HEK293 (cell line): ENCODE measurements at regions not wholly inside any gene's neighbourhood (a gene's known extent, or its start where the extent isn't known, plus 50 kb on each side); places are given as distances from the start of the nearest gene placed in this dataset.

Experiments
- CTCF ChIA-PET: fragments of 350-600 bp; formaldehyde crosslinking; extraction: SDS; loops from one replicate; lab custom pipeline; 2021; ENCODE audit warnings: antibody characterized with exemption; lab: Yijun Ruan, JAX
- POLR2A ChIA-PET: fragments of 300-600 bp; formaldehyde crosslinking; extraction: SDS; loops from one replicate; lab custom pipeline; 2020; ENCODE audit warnings: antibody characterized with exemption, inconsistent platforms; lab: Yijun Ruan, JAX
- H3K27ac ChIP-seq: fragments of 200-500 bp; sonication (Bioruptor generic); 2 replicates; pipeline ENCODE4 v1.5.1; 2014; ENCODE audit warnings: low read depth, low read length, control low read depth, inconsistent platforms; ENCODE audit errors: extremely low read depth
- H3K36me3 ChIP-seq, 2 experiments: fragments of 200-500 bp in 1 of 2; sonication (Bioruptor generic) in 1 of 2; 1 replicate in 1 of 2; 2 replicates in 1 of 2; pipeline ENCODE4 v1.5.1; 2014 to 2017; ENCODE audit warnings: inconsistent platforms in 2 of 2, low read length in 2 of 2; ENCODE audit not compliant: control insufficient read depth in 2 of 2, insufficient read depth in 1 of 2
- H3K4me1 ChIP-seq: fragments of 200-500 bp; sonication (Bioruptor generic); 2 replicates; pipeline ENCODE4 v1.5.1; 2014; ENCODE audit warnings: mild to moderate bottlenecking, low read length, inconsistent platforms; ENCODE audit not compliant: control insufficient read depth, insufficient read depth
- H3K4me3 ChIP-seq: 2 replicates; pipeline ENCODE4 v1.5.1; 2011; ENCODE audit warnings: low read depth, mild to moderate bottlenecking, control low read depth, low read length, moderate library complexity
- H3K9me3 ChIP-seq: fragments of 200-500 bp; sonication (Bioruptor generic); 2 replicates; pipeline ENCODE4 v1.5.1; 2014; ENCODE audit warnings: low read depth, low read length, inconsistent platforms; ENCODE audit not compliant: control insufficient read depth, insufficient read depth
- KLF1 ChIP-seq: fragments of 450-650 bp; formaldehyde crosslinking; IDR thresholded peaks from 2 replicates; pipeline ENCODE4 v1.5.1; 2016; ENCODE audit warnings: missing biosample characterization, missing genetic modification characterization
- MEIS1 ChIP-seq: sonication (generic); formaldehyde crosslinking; IDR thresholded peaks from 2 replicates; pipeline ENCODE4 v1.8.1; 2022; ENCODE audit warnings: missing genetic modification reagents, mild to moderate bottlenecking, borderline replicate concordance
- REST ChIP-seq: fragments of 450-650 bp; formaldehyde crosslinking; IDR thresholded peaks from 2 replicates; pipeline ENCODE4 v1.5.1; 2016; ENCODE audit warnings: missing biosample characterization, missing genetic modification characterization
- SALL2 ChIP-seq: fragments of 450-650 bp; formaldehyde crosslinking; IDR thresholded peaks from 2 replicates; pipeline ENCODE4 v1.5.0; 2017; ENCODE audit warnings: missing biosample characterization, mild to moderate bottlenecking, missing genetic modification characterization, borderline replicate concordance
- SP2 ChIP-seq: fragments of 450-650 bp; formaldehyde crosslinking; IDR thresholded peaks from 2 replicates; pipeline ENCODE4 v1.5.1; 2016; ENCODE audit warnings: missing biosample characterization, missing genetic modification characterization
- SP3 ChIP-seq: fragments of 450-650 bp; formaldehyde crosslinking; IDR thresholded peaks from 2 replicates; pipeline ENCODE4 v1.5.1; 2016; ENCODE audit warnings: missing biosample characterization, missing genetic modification characterization
- ZFP41 ChIP-seq: fragments of 450-650 bp; formaldehyde crosslinking; IDR thresholded peaks from 2 replicates; pipeline ENCODE4 v1.5.1; 2016; ENCODE audit warnings: missing biosample characterization, missing genetic modification characterization, borderline replicate concordance
- ZNF155 ChIP-seq: fragments of 450-650 bp; formaldehyde crosslinking; IDR thresholded peaks from 2 replicates; pipeline ENCODE4 v1.5.1; 2016; ENCODE audit warnings: missing biosample characterization, missing genetic modification characterization
- ZNF214 ChIP-seq: fragments of 450-650 bp; formaldehyde crosslinking; IDR thresholded peaks from 2 replicates; pipeline ENCODE4 v1.5.1; 2017; ENCODE audit warnings: missing biosample characterization, mild to moderate bottlenecking, missing genetic modification characterization, borderline replicate concordance
- ZNF24 ChIP-seq: fragments of 450-650 bp; formaldehyde crosslinking; IDR thresholded peaks from 2 replicates; pipeline ENCODE4 v1.5.1; 2016; ENCODE audit warnings: missing biosample characterization, missing genetic modification characterization
- ZNF366 ChIP-seq: fragments of 450-650 bp; formaldehyde crosslinking; conservative IDR thresholded peaks from 2 replicates; pipeline ENCODE4 v1.5.1; 2016; ENCODE audit warnings: missing biosample characterization, missing genetic modification characterization
- ZNF394 ChIP-seq: fragments of 450-650 bp; formaldehyde crosslinking; IDR thresholded peaks from 2 replicates; pipeline ENCODE4 v1.5.1; 2016; ENCODE audit warnings: missing biosample characterization, missing genetic modification characterization, mild to moderate bottlenecking, moderate library complexity, borderline replicate concordance
- ZNF48 ChIP-seq: fragments of 450-650 bp; formaldehyde crosslinking; IDR thresholded peaks from 2 replicates; pipeline ENCODE4 v1.5.1; 2016; ENCODE audit warnings: missing biosample characterization, missing genetic modification characterization
- ZNF518A ChIP-seq: fragments of 450-650 bp; formaldehyde crosslinking; conservative IDR thresholded peaks from 2 replicates; pipeline ENCODE4 v1.5.1; 2016; ENCODE audit warnings: low read depth, missing biosample characterization, missing genetic modification characterization
- ZNF600 ChIP-seq: fragments of 450-650 bp; formaldehyde crosslinking; IDR thresholded peaks from 2 replicates; pipeline ENCODE4 v1.5.1; 2016; ENCODE audit warnings: missing biosample characterization, missing genetic modification characterization
- ZNF664 ChIP-seq: fragments of 450-650 bp; formaldehyde crosslinking; IDR thresholded peaks from 2 replicates; pipeline ENCODE4 v1.5.1; 2016; ENCODE audit warnings: missing biosample characterization, missing genetic modification characterization
- ZNF677 ChIP-seq: fragments of 450-650 bp; IDR thresholded peaks from 2 replicates; pipeline ENCODE4 v1.5.0; 2018; ENCODE audit warnings: missing biosample characterization, mild to moderate bottlenecking, missing genetic modification characterization, moderate library complexity
- ZNF692 ChIP-seq: fragments of 450-650 bp; formaldehyde crosslinking; IDR thresholded peaks from 2 replicates; pipeline ENCODE4 v1.5.1; 2016; ENCODE audit warnings: missing biosample characterization, missing genetic modification characterization
- ZNF76 ChIP-seq: fragments of 450-650 bp; formaldehyde crosslinking; IDR thresholded peaks from 2 replicates; pipeline ENCODE4; 2016; ENCODE audit warnings: low read depth, missing biosample characterization, missing genetic modification characterization, borderline replicate concordance
- ZSCAN18 ChIP-seq: fragments of 450-650 bp; formaldehyde crosslinking; IDR thresholded peaks from 2 replicates; pipeline ENCODE4 v1.5.1; 2016; ENCODE audit warnings: missing biosample characterization, missing genetic modification characterization
- ZSCAN30 ChIP-seq: fragments of 450-650 bp; IDR thresholded peaks from 2 replicates; pipeline ENCODE4 v1.5.1; 2018; ENCODE audit warnings: missing biosample characterization, mild to moderate bottlenecking, missing genetic modification characterization, moderate library complexity

- TF ChIP-seq ZNF155: no peak
- TF ChIP-seq, all 188 proteins: peak for 0
Measured at GRCh38 chr14:55773312-55773711, 193.3 kb downstream of the KTN1 start (continued).

GRCh38 chr14:55773984-55774545 is 194.1 kb downstream of the KTN1 start:
- ChIA-PET CTCF (no interaction called here), POLR2A (interaction anchor here (0.6 kb wide), 1 partner anchor 17 kb away, joined by 3 read pairs; no protein-coding TSS in a partner anchor)
- H3K4me3 ChIP-seq: no peak overlapping the region
- H3K27ac ChIP-seq: no peak overlapping the region
- H3K36me3 ChIP-seq: no peaks in the 10 kb centered on the region
- no peaks in the 10 kb centered on the region for H3K9me3 ChIP-seq
- TF ChIP-seq SP2 (tag by site-specific recombination) (no peak), ZNF677 (tag by site-specific recombination) (no peak), ZSCAN18 (tag by site-specific recombination) (no peak), ZFP41 (no peak), SALL2 (tag by site-specific recombination) (no peak), ZNF394 (no peak), KLF1 (tag by site-specific recombination) (no peak), ZNF24 (no peak), ZNF664 (no peak), SP3 (tag by site-specific recombination) (no peak), ZNF76 (tag by site-specific recombination) (no peak), ZNF214 (tag by site-specific recombination) (no peak), ZNF692 (no peak), MEIS1 (CRISPR knock-in tag) (no peak), ZNF600 (tag by site-specific recombination) (no peak)
- TF ChIP-seq, all 188 proteins: peak for 0
- H3K4me1 ChIP-seq: no peaks in the 10 kb centered on the region

GRCh38 chr14:55777877-55778276 is 197.9 kb downstream of the KTN1 start:
- TF ChIP-seq ZNF48 (tag by site-specific recombination): no peak
- no peak for TF ChIP-seq REST (tag by site-specific recombination)
- no peak for TF ChIP-seq ZNF518A (tag by site-specific recombination)
- TF ChIP-seq ZSCAN30 (tag by site-specific recombination): no peak
- no peak for TF ChIP-seq ZNF366 (tag by site-specific recombination)
- no peaks in the 10 kb centered on the region for H3K9me3 ChIP-seq
- CTCF ChIA-PET: no interaction called here

More at GRCh38 chr14:55777877-55778276, 197.9 kb downstream of the KTN1 start:
- POLR2A ChIA-PET: no interaction called here
- Histone ChIP-seq H3K4me3 (no peak overlapping the region), H3K36me3 (no peaks in the 10 kb centered on the region), H3K4me1 (no peaks in the 10 kb centered on the region), H3K27ac (no peak overlapping the region)
